IgD-negative memory B cell (primary cell): ENCODE measurements at regions not wholly inside any gene's neighbourhood (a gene's known extent, or its start where the extent isn't known, plus 50 kb on each side); places are given as distances from the start of the nearest gene placed in this dataset.
A peak's percentile ranks its signal among the peaks of the same experiment; 100 is the strongest.

ENCODE experiments used
- H3K27ac Mint-ChIP-seq, 3 donors: one replicate each; pipeline ENCODE4 v1.8.0; 2020 to 2022; ENCODE audit warnings: mild to moderate bottlenecking in 3 of 3, mixed read lengths in 3 of 3, moderate library complexity in 1 of 3
- H3K27me3 Mint-ChIP-seq: one replicate; pipeline ENCODE4 v1.8.0; 2021; ENCODE audit warnings: mixed read lengths
- H3K36me3 Mint-ChIP-seq: one replicate; pipeline ENCODE4 v1.8.0; 2020; ENCODE audit warnings: mild to moderate bottlenecking, mixed read lengths
- H3K4me1 Mint-ChIP-seq, 3 donors: one replicate each; pipeline ENCODE4 v1.8.0; 2020 to 2022; ENCODE audit warnings: mixed read lengths in 3 of 3, mild to moderate bottlenecking in 1 of 3
- H3K4me3 Mint-ChIP-seq, 4 donors: one replicate each; pipeline ENCODE4 v1.8.0; 2020 to 2022; ENCODE audit warnings: mild to moderate bottlenecking in 4 of 4, mixed read lengths in 4 of 4, moderate library complexity in 3 of 4
- H3K9me3 Mint-ChIP-seq, 3 donors: one replicate each; pipeline ENCODE4 v1.8.0; 2020 to 2021; ENCODE audit warnings: mixed read lengths in 3 of 3, mild to moderate bottlenecking in 1 of 3

GRCh38 chr3:31420311-31420710 is 112.4 kb upstream of the STT3B start:
- peaks cover 2% of the 10 kb centered on the region for H3K27me3 Mint-ChIP-seq
- H3K4me3 Mint-ChIP-seq: no peak overlapping the region
- H3K27ac Mint-ChIP-seq: no peak overlapping the region
- H3K9me3 Mint-ChIP-seq: peaks cover 0 to 4% (median 0%) of the 10 kb centered on the region in 3 donors
- H3K4me1 Mint-ChIP-seq: peaks cover 0 to 1% (median 0%) of the 10 kb centered on the region in 3 donors
- H3K36me3 Mint-ChIP-seq: peaks cover 3% of the 10 kb centered on the region

- Mint-ChIP-seq H3K27me3 (peaks cover 2% of the 10 kb centered on the region), H3K9me3 (peaks cover 0 to 4% (median 0%) of the 10 kb centered on the region in 3 donors), H3K4me1 (peaks cover 0 to 1% (median 0%) of the 10 kb centered on the region in 3 donors), H3K27ac (no peak overlapping the region), H3K36me3 (peaks cover 3% of the 10 kb centered on the region), H3K4me3 (no peak overlapping the region)
Observed at GRCh38 chr3:31421314-31422048, 111.2 kb upstream of the STT3B start.

GRCh38 chr3:31422237-31422636 is 110.5 kb upstream of the STT3B start:
- peaks cover 2% of the 10 kb centered on the region for H3K27me3 Mint-ChIP-seq
- peaks cover 3% of the 10 kb centered on the region for H3K36me3 Mint-ChIP-seq
- H3K4me3 Mint-ChIP-seq: no peak overlapping the region
- H3K4me1 Mint-ChIP-seq: peaks cover 0 to 1% (median 0%) of the 10 kb centered on the region in 3 donors
- peaks cover 0 to 4% (median 0%) of the 10 kb centered on the region in 3 donors for H3K9me3 Mint-ChIP-seq
- no peak overlapping the region for H3K27ac Mint-ChIP-seq

- Mint-ChIP-seq H3K36me3 (peaks cover 1% of the 10 kb centered on the region), H3K27me3 (peaks cover 2% of the 10 kb centered on the region), H3K27ac (no peak overlapping the region), H3K4me3 (no peak overlapping the region), H3K9me3 (peaks cover 0 to 4% (median 1%) of the 10 kb centered on the region in 3 donors), H3K4me1 (peaks cover 0 to 1% (median 0%) of the 10 kb centered on the region in 3 donors)
Observed at GRCh38 chr3:31423482-31423881, 109.2 kb upstream of the STT3B start.

- Mint-ChIP-seq H3K36me3 (peaks cover 3% of the 10 kb centered on the region), H3K4me3 (no peak overlapping the region), H3K27me3 (peaks cover 4% of the 10 kb centered on the region), H3K9me3 (peaks cover 0 to 11% (median 8%) of the 10 kb centered on the region in 3 donors), H3K4me1 (peaks cover 0 to 1% (median 0%) of the 10 kb centered on the region in 3 donors), H3K27ac (no peak overlapping the region)
Observed at GRCh38 chr3:31425401-31425800, 107.3 kb upstream of the STT3B start.

- H3K9me3 Mint-ChIP-seq: peaks cover 0 to 11% (median 10%) of the 10 kb centered on the region in 3 donors
- H3K4me3 Mint-ChIP-seq: no peak overlapping the region
- peaks cover 5% of the 10 kb centered on the region for H3K36me3 Mint-ChIP-seq
- peaks cover 4% of the 10 kb centered on the region for H3K27me3 Mint-ChIP-seq
- no peaks in the 10 kb centered on the region for H3K4me1 Mint-ChIP-seq
- no peak overlapping the region for H3K27ac Mint-ChIP-seq
Observed at GRCh38 chr3:31427623-31428022, 105.1 kb upstream of the STT3B start.

GRCh38 chr3:31431321-31431720 is 101.4 kb upstream of the STT3B start:
- H3K27me3 Mint-ChIP-seq: peaks cover 9% of the 10 kb centered on the region
- no peak overlapping the region for H3K27ac Mint-ChIP-seq
- H3K36me3 Mint-ChIP-seq: peaks cover 5% of the 10 kb centered on the region
- H3K9me3 Mint-ChIP-seq: peaks cover 0 to 13% (median 11%) of the 10 kb centered on the region in 3 donors
- no peaks in the 10 kb centered on the region for H3K4me1 Mint-ChIP-seq
- H3K4me3 Mint-ChIP-seq: no peak overlapping the region

- peak overlapping the region in 2 of 4 donors; percentile 2 to 61 for H3K4me3 Mint-ChIP-seq
- H3K4me1 Mint-ChIP-seq: no peaks in the 10 kb centered on the region
- H3K9me3 Mint-ChIP-seq: peaks cover 9 to 25% (median 16%) of the 10 kb centered on the region in 3 donors
Observed at GRCh38 chr3:31432897-31433678, 99.6 kb upstream of the STT3B start.

GRCh38 chr3:31433679-31433992 is 99.1 kb upstream of the STT3B start:
- H3K27me3 Mint-ChIP-seq: peaks cover 9% of the 10 kb centered on the region
- peaks cover 6% of the 10 kb centered on the region for H3K36me3 Mint-ChIP-seq
- peak overlapping the region in 1 of 4 donors; percentile 61 for H3K4me3 Mint-ChIP-seq

More at GRCh38 chr3:31432897-31433678, 99.6 kb upstream of the STT3B start:
- Mint-ChIP-seq H3K27me3 (peaks cover 9% of the 10 kb centered on the region), H3K27ac (no peak overlapping the region), H3K36me3 (peaks cover 7% of the 10 kb centered on the region)

GRCh38 chr3:31434819-31435218 is 97.9 kb upstream of the STT3B start:
- no peaks in the 10 kb centered on the region for H3K4me1 Mint-ChIP-seq
- H3K27ac Mint-ChIP-seq: no peak overlapping the region
- H3K9me3 Mint-ChIP-seq: peaks cover 9 to 14% (median 13%) of the 10 kb centered on the region in 3 donors
- peaks cover 4% of the 10 kb centered on the region for H3K36me3 Mint-ChIP-seq
- H3K27me3 Mint-ChIP-seq: peaks cover 6% of the 10 kb centered on the region
- H3K4me3 Mint-ChIP-seq: peak overlapping the region in 1 of 4 donors; percentile 34

More at GRCh38 chr3:31433679-31433992, 99.1 kb upstream of the STT3B start:
- Mint-ChIP-seq H3K27ac (no peak overlapping the region), H3K4me1 (no peaks in the 10 kb centered on the region), H3K9me3 (peaks cover 9 to 22% (median 15%) of the 10 kb centered on the region in 3 donors)

GRCh38 chr3:31436830-31437229 is 95.9 kb upstream of the STT3B start:
- Mint-ChIP-seq H3K4me1 (peaks cover 0 to 6% (median 3%) of the 10 kb centered on the region in 3 donors), H3K36me3 (peaks cover 2% of the 10 kb centered on the region), H3K27ac (no peak overlapping the region), H3K27me3 (peaks cover 6% of the 10 kb centered on the region), H3K4me3 (no peak overlapping the region), H3K9me3 (peaks cover 9 to 14% (median 13%) of the 10 kb centered on the region in 3 donors)

GRCh38 chr3:31438742-31439141 is 94.0 kb upstream of the STT3B start:
- Mint-ChIP-seq H3K4me1 (peaks cover 8 to 12% (median 12%) of the 10 kb centered on the region in 3 donors), H3K27me3 (no peaks in the 10 kb centered on the region), H3K27ac (no peak overlapping the region), H3K36me3 (peaks cover 2% of the 10 kb centered on the region), H3K4me3 (no peak overlapping the region), H3K9me3 (peaks cover 9 to 14% (median 11%) of the 10 kb centered on the region in 3 donors)

GRCh38 chr3:31439890-31440750 is 92.6 kb upstream of the STT3B start:
- Mint-ChIP-seq H3K9me3 (peaks cover 9 to 14% (median 9%) of the 10 kb centered on the region in 3 donors), H3K36me3 (peaks cover 2% of the 10 kb centered on the region), H3K4me1 (peaks cover 11 to 21% (median 12%) of the 10 kb centered on the region in 3 donors), H3K27me3 (no peaks in the 10 kb centered on the region), H3K4me3 (no peak overlapping the region), H3K27ac (no peak overlapping the region)

GRCh38 chr3:31440878-31441277 is 91.8 kb upstream of the STT3B start:
- H3K36me3 Mint-ChIP-seq: peaks cover 2% of the 10 kb centered on the region

More at GRCh38 chr3:31440878-31441277, 91.8 kb upstream of the STT3B start:
- Mint-ChIP-seq H3K4me1 (peaks cover 11 to 21% (median 12%) of the 10 kb centered on the region in 3 donors), H3K27ac (no peak overlapping the region), H3K27me3 (no peaks in the 10 kb centered on the region), H3K9me3 (peaks cover 7 to 14% (median 9%) of the 10 kb centered on the region in 3 donors), H3K4me3 (no peak overlapping the region)
